DMS153 treated with DMSO at 0.1 percent for 48 hours (cell line): ENCODE measurements at regions not wholly inside any gene's neighbourhood (a gene's known extent, or its start where the extent isn't known, plus 50 kb on each side); places are given as distances from the start of the nearest gene placed in this dataset.
"Not testable (repeated sequence)": the region's sequence is repeated elsewhere in the genome, so short reads cannot be mapped to it uniquely, and the experiment has no call there.

Experiments used
- DNase-seq: peaks from one replicate; lab custom pipeline; 2025; ENCODE audit not compliant: unreplicated experiment; lab: John Stamatoyannopoulos, UW

DNA sequence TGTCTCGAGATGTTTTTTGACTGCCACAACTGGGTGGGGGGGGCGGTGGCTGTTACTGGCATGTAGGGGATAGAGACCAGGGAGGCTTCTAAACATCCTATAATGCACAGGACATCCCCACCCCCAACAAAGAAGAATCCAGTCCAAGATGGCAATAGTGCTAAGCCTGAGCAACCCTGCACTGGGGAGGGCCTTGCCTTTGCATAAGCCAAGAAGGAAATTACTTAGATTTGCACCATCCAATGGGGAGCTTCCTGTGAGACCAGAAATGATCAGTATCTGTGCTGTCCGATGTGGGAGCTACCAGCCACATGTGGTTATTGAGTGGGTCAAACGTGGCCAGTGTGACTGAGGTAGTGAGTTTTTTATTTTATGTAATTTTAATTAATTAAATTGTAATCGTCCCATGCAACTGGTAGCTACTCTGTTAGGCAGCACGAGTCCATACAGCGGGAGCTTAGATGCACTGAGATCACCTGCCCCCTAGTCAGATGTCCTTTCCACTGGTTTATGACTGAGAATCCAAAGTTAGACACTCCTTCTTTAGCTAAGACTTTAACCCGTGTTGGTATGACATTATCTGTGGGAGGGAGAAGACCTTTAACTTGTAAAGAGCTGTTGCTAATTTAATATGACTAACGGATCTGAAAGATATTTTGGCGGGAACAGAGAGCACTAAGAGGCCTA lies 97.4 kb upstream of the NEDD9 start:
- no peak for DNase-seq

DNA sequence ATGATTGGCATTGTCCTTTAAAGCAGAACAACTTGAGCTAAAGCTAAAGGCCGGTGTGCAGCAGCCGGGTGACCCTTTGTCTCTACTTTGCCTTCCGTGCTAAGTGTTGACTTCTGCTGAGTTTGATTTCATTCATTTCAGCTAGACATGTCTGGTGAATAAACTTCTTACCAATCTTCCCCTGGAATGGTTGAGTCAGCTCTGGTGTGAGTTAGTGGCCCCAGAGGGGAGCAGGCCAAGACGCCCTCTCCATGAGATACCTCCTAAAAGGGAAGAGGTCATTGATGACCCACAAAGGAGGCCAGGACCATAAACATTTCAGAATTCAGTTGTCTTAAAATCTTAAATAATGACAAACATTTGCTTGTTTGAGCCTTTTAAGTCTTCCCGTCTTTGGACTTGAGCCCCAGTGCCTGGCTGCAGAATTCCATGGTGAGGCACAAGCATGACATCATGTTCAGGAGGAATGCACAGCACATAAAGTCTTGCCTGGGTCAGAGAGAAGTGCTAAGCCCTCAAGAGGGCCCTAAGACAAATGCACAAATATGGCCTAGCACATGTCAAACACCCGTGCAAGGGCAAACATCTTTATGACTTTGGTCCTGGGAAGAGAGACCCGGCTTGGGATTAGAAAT lies 96.3 kb upstream of the NEDD9 start:
- no peak for DNase-seq

DNA sequence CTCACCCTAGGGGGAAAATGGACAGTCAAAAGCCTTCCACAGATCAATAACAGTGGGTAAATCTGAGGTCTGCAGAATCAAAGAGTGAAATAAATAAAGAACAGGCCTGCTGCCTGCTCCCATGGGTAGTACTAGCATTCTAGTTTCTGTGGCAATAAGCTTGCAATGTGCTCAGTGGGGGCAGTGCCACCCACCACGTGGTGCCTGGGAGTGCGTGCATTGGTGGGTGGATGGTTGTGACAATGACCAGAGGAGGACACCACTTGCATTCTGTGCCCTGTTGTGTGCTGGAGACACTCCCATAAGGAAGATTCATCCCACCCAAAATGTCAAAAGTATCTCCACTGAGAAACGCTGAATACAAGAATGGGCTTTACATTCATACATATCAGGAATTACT lies 95.5 kb upstream of the NEDD9 start:
- DNase-seq = no peak

GRCh38 chr6:11326116-11326515 lies 93.6 kb upstream of the NEDD9 start:
- no peak for DNase-seq

DNA sequence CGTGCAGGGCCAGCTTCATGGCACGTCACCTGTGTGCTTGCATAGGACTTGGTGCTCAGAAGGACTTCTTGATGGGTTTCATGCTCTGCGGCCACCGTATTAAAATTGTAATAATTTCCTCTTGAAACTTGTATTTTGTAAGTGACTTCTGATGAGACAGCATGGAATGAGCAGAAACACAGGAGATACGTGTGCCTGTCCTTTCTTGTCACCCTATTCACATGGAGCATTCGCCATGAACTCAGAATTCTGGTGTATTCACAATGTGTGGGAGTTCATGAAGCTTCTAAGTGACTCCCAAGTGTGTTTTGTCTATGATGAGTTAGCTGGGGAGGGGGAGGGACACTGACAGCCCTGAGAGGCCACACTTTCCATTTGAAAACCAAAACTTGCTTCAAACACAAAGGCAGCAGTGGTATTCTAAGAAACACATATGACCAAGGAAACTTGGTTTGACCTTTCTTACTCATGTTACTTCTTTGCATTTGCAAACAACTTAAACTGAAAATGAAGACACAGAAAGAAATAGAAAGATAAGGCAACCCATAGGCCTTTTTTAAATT lies 92.1 kb upstream of the NEDD9 start:
- DNase-seq = no peak

GRCh38 chr6:11323666-11324452 lies 91.4 kb upstream of the NEDD9 start:
- DNase-seq = no peak

- DNase-seq = no peak
Observed at GRCh38 chr6:11322252-11322885, 89.9 kb upstream of the NEDD9 start.

DNA sequence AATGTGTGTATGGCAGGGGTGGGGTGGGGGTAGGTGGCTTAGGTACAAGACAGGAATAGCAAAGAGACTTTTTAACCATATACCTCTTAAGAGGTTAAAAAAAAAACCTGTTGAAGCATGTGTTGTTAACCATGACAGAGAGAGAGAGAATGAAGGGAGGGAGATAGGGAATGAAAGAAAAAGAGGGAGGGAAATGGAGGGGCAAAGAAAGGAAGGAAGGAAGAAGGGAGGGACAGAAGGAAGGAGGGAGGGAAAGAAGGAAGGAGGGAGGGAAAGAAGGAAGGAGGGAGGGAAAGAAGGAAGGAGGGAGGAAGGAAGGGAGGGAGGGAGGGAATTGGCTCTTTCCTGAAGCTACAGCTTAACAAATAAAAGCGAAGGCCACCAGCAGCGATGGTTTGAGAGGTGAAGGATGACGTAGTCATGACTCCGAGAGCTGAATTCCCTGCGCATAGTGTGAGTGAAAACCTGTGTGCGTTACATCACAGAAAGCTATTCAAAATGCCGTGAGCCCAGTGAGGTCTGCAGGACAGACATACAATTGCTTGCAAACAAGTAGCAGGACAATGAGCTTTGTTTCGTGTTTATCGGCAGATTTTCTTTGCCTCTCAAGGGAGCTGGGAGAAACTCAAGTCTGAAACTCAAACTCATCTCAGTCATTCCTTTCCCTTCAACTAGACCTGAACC lies 88.6 kb upstream of the NEDD9 start:
- no peak for DNase-seq

GRCh38 chr6:11318835-11319813 lies 86.7 kb upstream of the NEDD9 start:
- no peak for DNase-seq

DNA sequence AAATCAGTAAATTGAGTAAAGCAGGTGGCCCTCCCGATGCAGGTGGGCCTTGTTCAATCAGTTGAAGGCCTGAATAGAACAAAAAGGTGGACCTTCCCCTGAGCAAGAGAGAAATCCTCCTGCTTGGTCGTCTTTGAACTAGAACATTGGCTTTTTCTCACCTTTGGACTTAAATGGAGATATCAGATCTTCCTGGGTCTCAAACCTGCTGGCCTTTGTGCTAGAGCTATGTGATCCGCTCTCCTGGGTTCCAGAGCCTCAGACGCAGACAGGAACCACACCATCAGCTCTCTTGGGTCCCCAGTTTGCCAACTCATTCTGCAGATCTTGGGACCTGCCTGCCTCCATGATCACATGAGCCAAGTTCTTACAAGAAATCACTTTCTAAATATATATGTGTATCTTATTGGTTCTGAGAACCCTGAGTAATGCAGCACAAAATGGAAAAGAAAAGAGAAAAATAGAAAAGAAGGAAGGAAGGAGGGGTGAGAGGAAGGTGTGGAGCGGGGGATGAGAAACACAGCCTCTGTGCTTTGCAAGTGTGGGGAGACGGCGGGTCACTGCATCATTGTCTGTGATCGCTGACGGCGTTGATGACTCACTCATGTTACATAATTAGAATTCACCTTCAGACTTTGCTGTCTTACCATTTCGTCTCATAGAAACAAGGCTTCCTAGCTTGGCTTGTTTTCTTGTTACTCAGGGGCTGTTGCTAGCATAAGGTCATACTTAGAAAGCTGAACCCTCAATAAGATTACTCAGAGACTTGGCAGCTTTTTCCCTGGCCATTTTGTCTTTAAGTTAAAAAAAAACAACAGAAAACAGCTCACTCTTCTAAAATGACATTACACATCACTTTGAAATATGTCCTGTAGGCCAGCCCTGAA lies 85.7 kb upstream of the NEDD9 start:
- no peak for DNase-seq

DNA sequence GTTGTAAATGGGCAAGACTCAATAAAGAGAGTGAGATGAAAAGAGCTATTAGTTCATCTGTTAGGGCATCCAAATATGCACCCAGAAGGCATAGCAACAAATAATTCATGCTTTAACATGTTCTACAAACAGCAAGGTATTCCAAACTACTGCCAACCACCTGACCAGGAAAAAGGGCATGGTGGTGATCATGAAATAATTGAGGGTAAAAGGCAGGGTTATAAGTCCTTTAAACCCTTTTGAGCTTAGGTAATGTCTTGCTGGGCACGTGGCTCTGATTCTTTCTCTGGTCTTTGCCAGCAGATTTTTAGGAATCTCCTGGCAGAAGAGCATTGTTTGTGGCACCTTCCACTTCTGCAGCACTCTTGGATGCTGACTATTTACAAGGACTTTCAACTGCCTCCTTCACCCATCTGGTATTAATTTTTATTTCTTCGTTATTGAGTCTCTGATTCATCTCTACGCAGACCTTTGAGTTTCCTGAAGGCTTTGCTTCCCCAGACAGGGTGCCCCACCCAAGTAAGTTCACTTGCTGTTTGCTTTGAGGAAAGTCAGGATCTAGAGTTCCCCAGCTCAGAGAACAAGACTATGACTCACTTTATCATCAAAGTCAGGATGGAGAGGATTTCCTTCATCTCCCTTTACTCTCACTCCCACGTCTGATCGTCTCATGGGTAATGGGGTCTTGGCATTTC lies 83.4 kb upstream of the NEDD9 start:
- no peak for DNase-seq

DNA sequence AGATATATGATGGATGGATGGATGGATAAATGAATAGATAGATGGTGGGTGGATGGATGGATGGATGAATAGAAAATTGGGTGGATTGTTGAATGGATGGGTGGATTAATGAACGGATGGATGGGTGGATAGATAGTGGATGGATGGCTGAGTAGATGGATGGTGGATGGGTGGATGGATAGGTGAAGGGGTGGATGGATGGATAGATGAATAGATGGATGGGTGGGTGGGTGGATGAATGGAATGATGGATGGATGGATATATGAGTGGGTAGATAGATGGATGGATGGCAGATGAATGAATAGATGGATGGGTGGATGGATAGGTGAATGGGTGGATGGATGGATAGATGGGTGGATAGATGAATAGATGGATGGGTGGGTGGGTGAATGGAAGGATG lies 80.7 kb upstream of the NEDD9 start:
- DNase-seq = no peak

- DNase-seq = no peak
Observed at GRCh38 chr6:11311970-11312369, 79.5 kb upstream of the NEDD9 start.

GRCh38 chr6:11309947-11310665 lies 77.6 kb upstream of the NEDD9 start:
- no peak for DNase-seq

- DNase-seq = no peak
Observed at GRCh38 chr6:11307226-11307625, 74.8 kb upstream of the NEDD9 start.

DNA sequence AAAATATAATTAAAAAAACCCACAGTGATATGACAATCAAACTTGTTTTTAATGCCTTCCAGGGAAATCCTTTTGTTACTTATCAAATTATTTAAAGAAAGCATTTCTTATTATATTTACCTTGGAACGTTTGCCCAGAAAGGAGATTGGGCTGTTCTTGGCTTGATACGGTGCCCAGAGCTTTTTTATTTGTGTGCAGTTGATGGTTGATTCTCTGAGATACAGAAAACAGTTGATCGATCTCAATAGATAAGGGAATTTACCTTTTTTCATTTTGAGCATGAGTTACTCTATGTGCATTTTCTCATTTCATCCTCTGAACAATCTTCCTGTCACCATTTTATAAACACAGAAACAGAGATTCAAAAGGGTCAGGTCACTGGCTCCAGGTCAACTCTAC lies 72.5 kb upstream of the NEDD9 start:
- DNase-seq = no peak

DNA sequence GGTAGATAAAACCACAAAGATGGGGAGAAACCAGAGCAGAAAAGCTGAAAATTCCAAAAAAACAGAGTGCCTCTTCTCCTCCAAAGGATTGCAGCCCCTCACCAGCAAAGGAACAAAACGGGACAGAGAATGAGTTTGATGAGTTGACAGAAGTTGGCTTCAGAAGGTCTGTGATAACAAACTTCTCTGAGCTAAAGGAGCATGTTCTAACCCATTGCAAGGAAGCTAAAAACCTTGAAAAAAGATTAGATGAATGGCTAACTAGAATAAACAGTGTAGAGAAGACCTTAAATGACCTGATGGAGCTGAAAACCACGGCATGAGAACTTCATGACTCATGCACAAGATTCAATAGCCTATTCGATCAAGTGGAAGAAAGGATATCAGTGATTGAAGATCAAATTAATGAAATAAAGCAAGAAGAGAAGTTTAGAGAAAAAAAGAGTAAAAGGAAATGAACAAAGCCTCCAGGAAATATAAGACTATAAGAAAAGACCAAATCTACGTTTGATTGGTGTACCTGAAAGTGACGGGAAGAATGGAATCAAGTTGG lies 67.5 kb upstream of the NEDD9 start:
- DNase-seq = not testable (repeated sequence)
